ENCODE measurements at regions not wholly inside any gene's neighbourhood (a gene's known extent, or its start where the extent isn't known, plus 50 kb on each side); places are given as distances from the start of the nearest gene placed in this dataset.
"Not testable (repeated sequence)": the region's sequence is repeated elsewhere in the genome, so short reads cannot be mapped to it uniquely, and the experiment has no call there.

- DNase-seq: no peak
Observed at GRCh38 chr21:20882462-20883407, 115.5 kb upstream of the NCAM2 start.

GRCh38 chr21:20883408-20883800 lies 114.8 kb upstream of the NCAM2 start:
- DNase-seq: no peak

GRCh38 chr21:20902511-20902910 lies 95.7 kb upstream of the NCAM2 start:
- no peak for DNase-seq

- DNase-seq: no peak
Observed at GRCh38 chr21:20902998-20903397, 95.2 kb upstream of the NCAM2 start.

- DNase-seq: not testable (repeated sequence)
Observed at GRCh38 chr21:20927555-20927954, 70.7 kb upstream of the NCAM2 start.

GRCh38 chr21:20942523-20942922 lies 55.7 kb upstream of the NCAM2 start:
- no peak for DNase-seq

GRCh38 chr21:20943561-20943997 lies 54.6 kb upstream of the NCAM2 start:
- no peak for DNase-seq

- no peak for DNase-seq
Observed at GRCh38 chr21:20944139-20944538, 54.1 kb upstream of the NCAM2 start.

- no peak for DNase-seq
Observed at GRCh38 chr21:20946701-20947100, 51.5 kb upstream of the NCAM2 start.
